ENCODE measurements at regions not wholly inside any gene's neighbourhood (a gene's known extent, or its start where the extent isn't known, plus 50 kb on each side); places are given as distances from the start of the nearest gene placed in this dataset.
"Not testable (repeated sequence)": the region's sequence is repeated elsewhere in the genome, so short reads cannot be mapped to it uniquely, and the experiment has no call there.

DNA sequence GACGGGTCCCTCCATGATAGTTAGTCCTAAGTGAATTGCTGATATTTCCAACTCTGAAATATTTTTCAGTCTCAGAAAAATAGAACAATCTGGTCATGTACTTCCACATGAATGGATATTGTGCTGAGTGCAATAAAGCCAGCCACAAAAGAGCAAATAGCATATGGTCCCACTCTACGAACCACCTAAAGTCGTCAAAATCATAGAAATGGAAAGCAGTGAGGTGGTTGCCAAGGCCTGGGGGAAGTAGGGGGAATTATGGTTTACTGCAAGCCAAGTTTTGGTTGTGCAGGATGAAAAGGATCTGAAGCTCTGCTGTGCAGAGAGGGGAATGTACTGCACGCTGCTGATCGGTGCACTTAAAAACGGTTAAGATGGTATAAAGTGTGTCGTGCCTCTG is 313.8 kb upstream of the ADARB2 start:
- no peak for DNase-seq (ENCODE audit: low read depth in 1 of 2, low spot score in 1 of 2)

DNA sequence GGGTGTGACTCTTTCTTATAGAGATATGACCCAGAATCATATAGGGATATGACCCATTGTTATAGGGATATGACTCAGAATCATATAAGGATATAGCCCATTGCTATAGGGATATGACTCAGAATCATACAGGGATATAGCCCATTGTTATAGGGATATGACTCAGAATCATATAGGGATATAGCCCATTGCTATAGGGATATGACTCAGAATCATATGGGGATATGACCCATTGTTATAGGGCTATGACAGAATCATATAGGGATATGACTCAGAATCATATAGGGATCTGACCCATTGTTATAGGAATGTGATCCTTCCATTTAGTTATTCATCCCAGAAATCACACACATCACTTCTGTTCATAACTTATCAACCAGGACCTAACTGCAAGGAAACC is 312.2 kb upstream of the ADARB2 start:
- DNase-seq (ENCODE audit: low read depth in 1 of 2, low spot score in 1 of 2), result no peak

DNA sequence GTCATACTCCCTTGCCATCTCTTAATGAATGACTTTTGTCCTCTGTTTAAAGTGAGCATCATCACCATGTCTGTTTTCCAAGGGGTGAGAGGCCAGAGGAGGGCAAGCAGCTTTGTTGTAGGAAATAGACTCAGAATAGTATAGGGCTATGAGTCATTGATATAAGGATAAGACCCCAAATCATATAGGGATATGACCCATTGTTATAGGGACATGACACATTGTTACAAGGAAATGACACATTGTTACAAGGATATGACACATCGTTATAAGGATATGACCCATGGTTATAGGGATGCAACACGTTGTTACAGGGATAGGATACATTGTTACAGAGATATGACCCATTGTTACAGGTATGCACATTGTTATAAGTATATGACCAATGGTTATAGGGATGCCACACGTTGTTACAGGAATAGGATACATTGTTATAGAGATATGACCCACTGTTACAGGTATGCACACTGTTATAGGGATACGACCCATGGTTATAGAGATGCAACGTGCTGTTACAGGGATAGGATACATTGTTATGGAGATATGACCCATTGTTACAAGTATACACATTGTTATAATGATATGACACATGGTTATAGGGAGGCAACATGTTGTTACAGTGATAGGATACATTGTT is 311.1 kb upstream of the ADARB2 start:
- DNase-seq (ENCODE audit: low read depth in 1 of 2, low spot score in 1 of 2), result no peak

DNA sequence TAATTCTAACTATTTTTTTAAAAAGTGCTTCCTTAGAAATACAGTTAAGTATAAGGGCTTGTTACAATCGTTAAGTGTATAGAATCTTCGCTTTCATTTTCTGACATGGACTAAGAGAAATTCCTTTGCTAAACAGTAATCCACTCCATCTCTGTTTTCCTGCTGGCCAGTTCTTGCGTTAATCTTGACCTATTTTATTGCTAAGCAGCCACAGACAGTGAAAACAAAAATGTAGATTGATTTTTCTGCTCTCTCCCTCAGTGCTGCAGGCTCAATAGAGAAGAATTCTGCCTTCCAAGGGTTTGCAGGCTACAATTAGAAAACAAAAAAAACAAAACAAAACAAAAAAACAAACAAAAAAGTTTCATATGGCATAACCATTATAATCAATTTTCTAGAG is 310.4 kb upstream of the ADARB2 start:
- DNase-seq (ENCODE audit: low read depth in 1 of 2, low spot score in 1 of 2), result no peak

DNA sequence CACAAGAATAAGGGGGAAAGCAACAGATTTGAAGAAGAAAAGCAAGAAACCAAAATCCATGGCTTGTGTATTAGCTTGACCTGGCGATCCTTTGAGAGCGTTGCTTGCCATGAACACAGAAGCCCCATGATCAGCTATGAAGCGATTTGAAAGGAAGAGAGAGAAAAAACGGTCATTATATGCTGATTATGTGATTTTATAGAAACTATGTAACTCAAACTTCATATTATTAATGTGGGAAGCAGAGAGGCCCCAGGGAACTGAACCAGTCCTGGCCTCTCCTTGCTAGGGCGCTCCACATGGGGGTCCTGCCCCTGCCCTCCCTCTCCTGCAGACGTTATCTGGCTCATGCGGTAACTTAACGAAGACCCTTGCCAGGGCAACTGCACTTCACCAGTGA is 306.1 kb upstream of the ADARB2 start:
- DNase-seq (ENCODE audit: low read depth in 1 of 2, low spot score in 1 of 2), result no peak

DNA sequence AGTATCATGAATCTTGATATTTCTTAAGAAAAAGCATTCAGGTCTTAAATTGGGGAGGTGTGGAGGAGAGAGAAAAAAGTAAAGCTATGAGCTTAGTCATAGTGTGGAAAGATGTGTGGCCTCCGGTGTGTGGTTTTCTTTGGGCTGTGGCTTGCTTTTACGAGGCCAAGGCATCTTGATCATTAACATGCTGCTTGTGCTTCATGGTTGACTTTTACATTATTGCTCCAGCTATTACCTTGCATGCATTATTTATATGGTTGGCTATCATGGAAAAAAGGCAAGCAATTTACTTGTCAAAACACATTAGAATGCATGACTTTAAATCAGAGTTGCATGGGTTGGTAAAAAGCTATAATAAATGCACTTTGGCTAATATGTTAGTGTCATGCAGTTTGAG is 300.7 kb upstream of the ADARB2 start:
- no peak for DNase-seq (ENCODE audit: low read depth in 1 of 2, low spot score in 1 of 2)

DNA sequence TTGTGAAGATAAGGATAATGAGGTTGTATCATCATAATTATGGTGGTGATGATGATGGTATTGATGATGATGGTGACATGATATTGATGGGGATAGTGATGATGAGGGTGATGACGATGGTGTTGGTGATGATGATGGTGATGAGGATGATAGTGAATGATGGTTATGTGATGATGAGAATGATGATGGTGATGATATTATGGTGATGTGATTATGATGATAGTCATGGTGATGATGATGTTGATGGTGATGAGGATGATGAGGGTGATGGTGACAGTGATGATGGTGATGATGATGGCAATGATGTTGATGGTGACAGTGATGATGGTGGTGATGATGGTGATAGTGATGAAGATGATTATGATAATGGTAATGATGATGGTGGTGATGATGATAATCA is 299.9 kb upstream of the ADARB2 start:
- DNase-seq (ENCODE audit: low read depth in 1 of 2, low spot score in 1 of 2), result no peak

DNA sequence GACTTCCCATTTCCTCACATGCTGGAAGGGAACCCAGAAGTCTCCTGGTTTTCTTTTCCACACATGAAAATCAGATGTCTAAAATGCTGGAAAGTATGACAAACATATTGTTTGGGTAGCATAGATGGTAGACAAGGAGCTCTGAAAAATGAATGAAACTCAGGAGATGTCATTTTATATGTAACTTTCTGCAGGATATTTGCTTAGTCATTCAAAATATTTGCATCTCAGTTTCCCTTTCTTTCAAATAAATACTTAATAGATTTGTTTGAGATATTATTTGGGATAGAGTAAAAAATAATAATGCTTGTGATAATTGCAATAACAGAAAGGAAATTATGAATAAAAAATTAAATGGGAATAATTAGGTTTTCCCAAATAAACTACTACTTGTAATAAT is 298.9 kb upstream of the ADARB2 start:
- no peak for DNase-seq (ENCODE audit: low read depth in 1 of 2, low spot score in 1 of 2)

DNA sequence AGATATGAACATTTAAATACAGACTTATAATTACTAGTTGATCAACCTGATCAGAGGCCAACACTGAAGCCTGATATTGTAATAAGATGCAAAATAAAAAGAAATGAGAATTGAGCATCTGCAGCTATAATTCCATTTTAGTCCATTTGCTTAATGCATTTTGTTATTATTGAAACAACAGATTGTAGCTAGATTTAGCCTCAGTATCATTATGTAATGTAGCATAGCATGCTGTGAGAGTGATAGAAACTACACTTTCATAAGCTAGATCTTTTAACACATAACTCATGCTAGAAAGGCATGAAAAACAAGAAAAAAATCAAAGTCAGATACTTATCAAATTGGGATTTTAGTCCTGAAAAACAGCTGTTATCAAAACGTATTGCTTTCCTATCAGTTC is 292.7 kb upstream of the ADARB2 start:
- no peak for DNase-seq (ENCODE audit: low read depth in 1 of 2, low spot score in 1 of 2)

DNA sequence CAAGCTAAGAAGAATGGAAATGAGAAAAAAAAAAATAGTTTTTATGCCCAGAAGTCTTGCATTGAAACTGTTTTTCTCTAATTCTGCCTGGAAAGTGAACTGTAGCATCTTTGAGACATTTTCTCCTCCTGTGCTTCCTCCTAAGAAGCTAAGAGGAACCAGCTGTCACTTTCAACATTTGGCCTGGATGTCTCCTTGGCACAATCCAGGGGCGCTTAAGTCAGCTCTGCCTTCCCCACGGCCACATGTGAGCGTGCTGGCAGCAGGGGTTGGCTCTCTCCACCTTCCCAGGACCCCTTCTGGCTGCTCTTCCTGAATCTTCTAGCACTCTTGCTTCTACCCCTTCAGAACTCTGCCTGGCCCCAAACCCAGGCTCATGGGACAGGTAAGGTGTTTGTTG is 289.6 kb upstream of the ADARB2 start:
- no peak for DNase-seq (ENCODE audit: low read depth in 1 of 2, low spot score in 1 of 2)

DNA sequence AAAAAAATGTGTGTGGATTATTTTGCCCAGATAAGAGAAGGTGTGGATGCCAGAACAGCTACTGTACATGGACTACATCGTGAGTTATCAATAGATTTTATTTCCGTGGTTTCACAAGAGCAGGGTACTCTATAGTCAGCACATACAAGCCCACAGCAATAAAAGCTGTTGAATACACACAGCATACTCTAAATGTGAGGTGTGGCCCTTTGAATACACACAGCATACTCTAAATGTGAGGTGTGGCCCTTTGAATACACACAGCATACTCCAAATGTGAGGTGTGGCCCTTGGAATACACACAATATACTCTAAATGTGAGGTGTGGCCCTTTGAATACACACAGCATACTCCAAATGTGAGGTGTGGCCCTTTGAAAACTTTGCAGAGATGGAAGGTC is 287.4 kb upstream of the ADARB2 start:
- not testable (repeated sequence) for DNase-seq (ENCODE audit: low read depth in 1 of 2, low spot score in 1 of 2)

DNA sequence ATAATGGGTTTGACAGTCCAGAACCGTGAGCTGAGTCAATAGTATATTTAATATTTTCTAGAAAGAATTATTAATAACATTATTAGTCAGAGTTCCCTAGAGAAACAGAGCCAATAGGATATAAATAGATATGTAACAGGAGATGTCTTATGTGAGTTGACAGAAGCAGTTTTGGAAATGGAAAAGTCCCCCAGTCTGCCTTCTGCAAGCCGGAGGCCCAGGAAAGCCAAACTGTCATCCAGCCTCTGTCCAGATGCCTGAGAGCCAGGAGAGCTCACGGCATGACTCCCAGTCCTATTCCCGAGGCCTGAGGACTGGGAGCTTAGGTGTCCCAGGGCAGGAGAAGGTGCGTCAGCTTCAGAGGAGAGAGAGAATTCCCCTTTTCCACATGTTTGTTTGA is 286.4 kb upstream of the ADARB2 start:
- DNase-seq (ENCODE audit: low read depth in 1 of 2, low spot score in 1 of 2), result no peak

DNA sequence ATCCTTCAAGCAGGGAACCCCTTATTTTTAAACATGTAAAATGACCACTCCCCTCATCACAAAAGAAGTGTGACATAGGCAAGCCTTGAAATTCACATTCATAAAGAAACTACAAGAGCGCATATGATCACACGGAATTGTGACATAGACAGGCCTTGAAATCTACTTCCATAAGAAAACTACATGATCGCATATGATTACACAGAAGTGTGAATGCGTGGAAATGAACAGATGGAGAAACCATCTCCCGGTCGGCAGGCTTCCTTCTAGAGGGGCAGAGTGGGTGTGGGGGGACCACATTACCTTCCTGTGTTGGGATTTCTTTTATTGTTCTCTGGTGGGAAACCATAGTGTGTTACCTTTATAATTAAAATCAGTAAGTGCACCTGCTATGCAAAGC is 285.1 kb upstream of the ADARB2 start:
- no peak for DNase-seq (ENCODE audit: low read depth in 1 of 2, low spot score in 1 of 2)

DNA sequence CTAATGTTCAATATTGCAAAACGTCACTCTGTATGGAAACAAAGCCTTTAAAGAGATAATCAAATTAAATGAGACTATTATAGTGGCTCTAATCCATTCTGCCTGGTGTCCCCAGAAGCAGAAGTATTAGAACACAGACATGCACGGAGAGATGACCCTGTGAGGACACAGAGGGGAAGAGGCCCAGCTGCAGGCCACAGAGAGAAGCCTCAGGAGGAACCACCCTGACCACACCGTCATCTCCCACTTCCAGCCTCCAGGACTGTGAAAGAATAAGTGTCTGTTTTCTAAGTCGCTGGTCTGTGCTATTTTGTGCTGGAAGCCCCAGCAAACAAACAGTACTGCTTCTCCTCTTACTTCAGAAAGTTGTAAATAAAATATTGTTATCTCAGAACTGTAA is 283.5 kb upstream of the ADARB2 start:
- DNase-seq (ENCODE audit: low read depth in 1 of 2, low spot score in 1 of 2), result no peak

DNA sequence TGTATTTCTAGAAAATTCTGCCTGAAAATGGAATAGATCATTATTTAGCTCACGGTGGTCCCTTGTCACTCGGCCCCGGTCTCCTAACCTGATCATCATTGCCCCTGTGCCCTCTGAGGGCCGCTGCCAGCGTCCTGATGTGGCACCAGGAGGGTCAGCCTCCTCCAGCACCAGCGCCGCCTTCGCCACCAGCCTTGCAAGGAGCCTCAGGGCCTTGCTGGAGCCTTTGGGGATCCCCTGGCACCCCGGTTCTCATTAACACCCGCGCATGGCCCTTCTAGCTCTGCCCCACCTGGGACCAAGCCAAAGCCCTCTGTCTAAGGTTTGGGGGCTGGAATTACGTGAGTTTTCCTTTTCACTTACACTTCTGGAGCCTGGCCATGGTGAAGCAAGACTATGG is 282.5 kb upstream of the ADARB2 start:
- DNase-seq (ENCODE audit: low read depth in 1 of 2, low spot score in 1 of 2), result no peak

DNA sequence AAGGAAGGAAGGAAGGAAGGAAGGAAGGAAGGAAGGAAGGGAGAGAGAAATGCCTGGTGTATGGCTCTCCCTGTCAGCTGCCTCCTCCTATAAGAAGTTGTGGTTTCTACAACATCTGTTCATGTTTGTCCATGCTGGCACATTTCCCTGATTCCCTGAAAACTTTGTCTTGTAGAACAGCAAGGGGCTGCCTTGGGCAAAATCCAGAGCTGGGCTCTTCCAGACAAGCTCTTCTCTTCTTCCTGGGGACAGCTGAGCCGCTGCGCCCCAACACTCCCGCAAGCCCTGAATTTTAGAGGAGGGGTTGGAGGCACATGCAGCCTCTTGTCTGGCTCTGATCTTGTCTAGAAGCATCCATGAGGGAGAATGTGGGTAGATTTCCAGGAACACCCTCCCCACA is 282.0 kb upstream of the ADARB2 start:
- no peak for DNase-seq (ENCODE audit: low read depth in 1 of 2, low spot score in 1 of 2)

DNA sequence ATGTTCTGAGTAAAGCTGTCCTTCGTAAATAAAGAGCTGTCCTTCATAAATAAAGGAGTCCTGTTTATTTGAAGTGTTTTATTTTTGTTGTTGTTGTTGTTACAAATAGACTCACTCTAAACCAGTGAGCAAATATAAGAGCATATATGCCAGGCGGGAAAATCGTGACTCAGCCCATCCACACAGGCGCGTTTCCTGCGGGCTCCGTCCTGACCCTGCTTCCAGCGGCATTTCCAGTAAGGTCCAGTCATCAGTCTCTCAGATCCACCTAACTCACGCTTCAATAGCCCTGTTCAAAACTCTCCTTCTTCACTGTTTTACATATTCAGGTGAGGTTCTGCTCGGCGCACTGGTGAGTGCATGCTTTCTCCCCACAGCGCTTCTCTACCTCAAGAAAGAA is 277.2 kb upstream of the ADARB2 start:
- no peak for DNase-seq (ENCODE audit: low read depth in 1 of 2, low spot score in 1 of 2)

DNA sequence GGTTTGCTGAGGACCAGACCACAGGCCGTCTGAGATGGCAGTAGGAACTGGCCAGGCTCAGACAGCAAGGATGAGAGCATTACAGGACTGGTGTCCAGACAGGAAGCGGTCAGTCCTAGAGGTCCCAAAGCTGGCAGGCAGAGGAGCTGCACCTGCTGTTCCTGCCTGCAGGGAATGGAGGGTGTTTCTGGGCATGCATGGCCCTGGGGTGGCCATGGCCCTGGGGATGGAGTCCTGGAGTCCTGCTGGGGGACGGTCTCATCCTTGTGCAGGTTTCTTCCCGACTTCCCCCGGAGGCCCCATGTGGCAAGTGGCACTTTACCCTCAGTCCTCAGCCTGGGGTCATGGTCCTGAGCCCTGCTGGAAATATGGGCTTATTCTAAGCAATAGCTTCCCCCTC is 274.9 kb upstream of the ADARB2 start:
- DNase-seq (ENCODE audit: low read depth in 1 of 2, low spot score in 1 of 2), result no peak

DNA sequence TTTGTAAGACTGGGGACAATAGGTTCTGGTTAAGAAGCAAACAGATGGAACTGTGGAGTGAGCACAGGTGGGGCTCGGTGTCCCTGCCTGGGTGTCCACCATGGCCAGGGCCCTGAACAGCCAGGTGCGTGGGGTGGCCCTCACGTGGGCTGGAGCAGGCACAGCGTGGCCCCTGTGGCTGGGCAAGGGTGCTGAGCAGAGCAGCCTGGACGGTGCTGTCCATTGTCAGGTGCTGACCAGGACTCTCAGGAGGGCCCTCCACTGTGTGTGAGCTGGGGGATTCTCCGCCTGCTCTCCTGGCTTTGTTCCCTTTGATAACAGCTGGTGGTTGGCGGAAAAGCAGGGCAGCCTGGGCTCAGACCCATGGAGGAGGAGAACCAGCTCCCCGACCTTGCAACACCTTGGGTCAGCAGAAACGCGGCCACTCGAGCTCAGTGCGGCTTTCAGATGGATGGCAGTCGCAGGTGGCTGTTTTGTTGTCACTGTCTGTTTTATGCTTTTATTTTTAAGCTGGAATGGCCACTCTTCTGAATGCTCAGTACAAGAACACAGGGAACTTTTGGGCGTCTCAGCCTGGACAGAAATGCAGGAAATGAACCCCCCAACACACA is 273.9 kb upstream of the ADARB2 start:
- DNase-seq (ENCODE audit: low read depth in 1 of 2, low spot score in 1 of 2), result no peak

DNA sequence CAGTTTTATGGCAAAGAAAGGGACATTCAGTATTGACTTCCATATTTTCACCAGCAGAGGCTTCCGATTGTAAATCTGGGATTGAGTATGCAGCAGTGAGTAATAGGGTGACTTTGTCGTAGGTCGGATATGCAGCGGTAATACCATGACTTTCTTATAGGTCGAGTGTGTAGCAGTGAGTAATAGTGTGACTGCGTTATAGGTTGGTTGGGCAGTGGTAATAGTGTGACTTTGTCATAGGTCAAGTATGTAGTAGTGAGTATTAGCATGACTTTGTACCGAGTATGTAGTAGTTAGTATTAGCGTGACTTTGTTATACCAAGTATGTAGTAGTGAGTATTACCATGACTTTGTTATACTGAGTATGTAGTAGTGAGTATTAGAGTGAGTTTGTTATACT is 268.2 kb upstream of the ADARB2 start:
- no peak for DNase-seq (ENCODE audit: low read depth in 1 of 2, low spot score in 1 of 2)

DNA sequence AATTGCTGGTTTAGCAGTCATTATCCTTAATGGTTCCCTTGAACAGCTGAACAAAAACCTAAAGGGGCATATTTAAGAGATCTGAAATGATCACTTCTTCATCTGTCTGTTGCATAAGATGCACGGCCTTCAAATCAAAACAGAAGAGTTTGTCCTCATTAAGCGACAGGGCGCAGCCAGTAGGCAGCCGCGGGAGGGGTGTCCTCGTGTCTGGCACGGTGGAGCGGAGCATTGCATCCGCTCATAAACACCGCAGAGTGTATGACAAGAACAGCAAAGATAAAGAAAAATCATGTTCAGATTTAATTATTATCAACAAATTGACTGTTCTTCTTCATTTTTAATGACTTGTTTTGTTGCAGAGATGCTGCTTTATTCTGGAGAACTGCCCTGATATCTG is 255.6 kb upstream of the ADARB2 start:
- DNase-seq (ENCODE audit: low read depth in 1 of 2, low spot score in 1 of 2), result no peak

DNA sequence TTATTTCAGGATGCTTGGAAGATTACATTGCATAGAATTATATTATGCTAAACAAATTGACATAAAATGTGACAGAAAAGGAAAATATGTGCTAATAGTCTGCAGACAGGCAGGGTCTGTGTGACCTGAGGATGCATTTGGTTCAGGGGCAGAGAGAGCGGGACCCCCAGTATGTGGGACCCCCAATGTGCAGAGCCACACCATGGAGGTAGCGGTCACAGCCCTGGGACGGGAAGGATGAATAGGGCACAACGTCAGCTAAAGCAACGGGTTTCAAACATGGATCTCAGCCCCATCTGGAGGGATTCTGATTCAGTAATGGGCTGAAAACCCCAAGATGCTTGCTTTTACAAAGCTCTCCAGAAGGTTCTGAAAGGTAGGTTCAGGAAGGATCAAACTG is 251.8 kb upstream of the ADARB2 start:
- no peak for DNase-seq (ENCODE audit: low read depth in 1 of 2, low spot score in 1 of 2)

DNA sequence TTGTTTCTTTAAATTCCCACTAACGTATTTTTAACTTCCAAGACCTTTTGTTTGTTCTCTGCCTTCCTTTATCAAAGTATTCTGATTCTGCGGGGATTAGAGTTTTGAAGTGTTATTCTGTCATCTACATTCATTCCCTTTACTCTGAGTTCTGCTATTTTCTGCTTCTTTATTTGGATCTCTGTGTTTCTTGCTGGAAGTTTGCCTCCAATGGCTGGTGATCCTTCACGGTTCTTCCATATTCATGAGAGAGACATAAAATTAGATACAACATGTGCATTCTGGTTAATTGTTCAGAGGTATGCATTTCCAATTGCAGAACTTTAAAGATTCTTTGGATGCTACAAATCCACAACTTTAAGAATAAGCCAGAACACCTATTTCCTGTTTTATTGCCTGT is 244.7 kb upstream of the ADARB2 start:
- DNase-seq (ENCODE audit: low read depth in 1 of 2, low spot score in 1 of 2), result no peak

DNA sequence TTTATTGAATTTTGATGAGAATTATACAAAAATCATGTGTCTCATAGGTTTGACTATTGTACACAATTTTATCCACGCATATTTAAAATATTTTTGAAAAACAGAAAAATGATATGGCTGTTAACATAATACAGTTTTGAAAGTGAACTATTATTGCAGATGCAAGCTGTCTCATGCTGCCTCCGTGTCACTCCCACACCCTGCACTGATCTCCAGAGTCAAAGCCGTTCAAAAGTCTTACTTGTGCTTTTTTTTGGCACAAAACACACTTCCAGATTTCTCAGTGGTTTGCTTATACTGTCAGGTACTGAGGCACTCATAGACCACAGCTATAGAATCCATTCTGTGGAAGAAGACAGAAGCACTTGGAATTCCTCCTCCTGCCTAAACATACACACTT is 243.1 kb upstream of the ADARB2 start:
- no peak for DNase-seq (ENCODE audit: low read depth in 1 of 2, low spot score in 1 of 2)

Data from activated T-helper 1 cell treated with anti-CD3 and anti-CD28 coated beads, Interleukin-2, amount 50 U/mL, for 16 hours (primary cell).